Breast epithelium (tissue), 3 donors: ENCODE measurements at regions not wholly inside any gene's neighbourhood (a gene's known extent, or its start where the extent isn't known, plus 50 kb on each side); places are given as distances from the start of the nearest gene placed in this dataset.

ENCODE experiments used
- CTCF ChIP-seq, 3 donors: fragments of 450-650 bp; IDR thresholded peaks; one replicate each; pipeline ENCODE4 v1.5.1; 2016 to 2017; ENCODE audit warnings: antibody characterized with exemption in 3 of 3, mild to moderate bottlenecking in 3 of 3, moderate library complexity in 3 of 3
- POLR2A ChIP-seq: fragments of 450-650 bp; IDR thresholded peaks from one replicate; pipeline ENCODE4 v1.6.1; 2016; ENCODE audit warnings: antibody characterized with exemption, mild to moderate bottlenecking, moderate library complexity

- no peak for TF ChIP-seq POLR2A
- no peak for TF ChIP-seq CTCF (IDR thresholded peaks at IDR 0.05)
Measured at GRCh38 chr2:225765820-225766219, 366.3 kb downstream of the NYAP2 start.
